ENCODE measurements at regions not wholly inside any gene's neighbourhood (a gene's known extent, or its start where the extent isn't known, plus 50 kb on each side); places are given as distances from the start of the nearest gene placed in this dataset.
"Not testable (repeated sequence)": the region's sequence is repeated elsewhere in the genome, so short reads cannot be mapped to it uniquely, and the experiment has no call there.

DNA sequence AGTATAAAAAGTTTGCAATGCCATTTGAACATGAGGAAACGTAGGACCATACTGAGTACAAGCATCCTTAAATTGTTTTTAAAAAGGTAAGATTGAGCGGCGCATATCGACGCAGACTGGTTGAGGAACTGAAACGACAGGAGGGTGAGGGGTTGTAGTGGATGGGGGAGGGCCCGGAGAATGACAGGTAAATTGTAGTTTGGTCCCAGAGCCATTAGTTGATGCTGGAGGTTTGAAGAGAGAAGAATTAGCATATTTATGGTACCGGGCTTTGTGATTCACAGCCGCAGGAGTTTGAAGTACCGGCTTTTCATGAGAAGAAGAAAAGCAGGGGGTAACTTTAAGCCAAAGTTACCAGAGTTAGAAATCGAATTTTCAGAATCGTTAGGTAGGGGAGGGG is 179.5 kb downstream of the OTOP1 start:
- 21 to 36% (median 28%) methylated on average over 11 to 12 of the region's 12 CpGs for WGBS, 4 donors
- H3K4me3 ChIP-seq; intact Hi-C loops (cut with DNase I): not testable (repeated sequence)

DNA sequence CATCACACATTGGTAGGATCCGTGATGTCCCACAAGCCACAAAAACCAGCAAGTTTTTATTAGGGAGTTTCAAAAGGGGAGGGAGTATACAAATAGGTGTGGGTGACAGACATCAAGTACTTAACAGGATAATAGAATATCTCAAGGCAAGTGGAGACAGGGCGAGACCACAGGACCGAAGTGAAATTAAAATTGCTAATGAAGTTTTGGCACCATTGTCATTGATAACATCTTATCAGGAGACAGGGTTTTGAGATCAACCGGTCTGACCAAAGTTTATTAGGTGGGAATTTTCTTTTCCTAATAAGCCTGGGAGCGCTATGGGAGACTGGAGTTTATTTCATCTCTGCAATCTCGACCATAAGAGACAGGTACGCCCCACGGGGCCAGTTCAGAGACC is 178.5 kb downstream of the OTOP1 start:
- DNase-seq; H3K27me3 ChIP-seq; H3K4me3 ChIP-seq; H3K27ac ChIP-seq; H3K9me3 ChIP-seq (replicated peaks in 1 of 3); intact Hi-C loops (cut with DNase I); H3K4me1 ChIP-seq (replicated peaks in 1 of 2); H3K36me3 ChIP-seq (replicated peaks in 1 of 2): not testable (repeated sequence)
- 11 to 24% (median 16%) methylated on average over 7 to 8 of the region's 8 CpGs for WGBS, 4 donors

More for the DNA sequence above, 179.5 kb downstream of the OTOP1 start:
- H3K36me3 ChIP-seq (replicated peaks in 1 of 2); H3K27ac ChIP-seq; H3K4me1 ChIP-seq (replicated peaks in 1 of 2); H3K9me3 ChIP-seq (replicated peaks in 1 of 3); DNase-seq; H3K27me3 ChIP-seq: not testable (repeated sequence)

DNA sequence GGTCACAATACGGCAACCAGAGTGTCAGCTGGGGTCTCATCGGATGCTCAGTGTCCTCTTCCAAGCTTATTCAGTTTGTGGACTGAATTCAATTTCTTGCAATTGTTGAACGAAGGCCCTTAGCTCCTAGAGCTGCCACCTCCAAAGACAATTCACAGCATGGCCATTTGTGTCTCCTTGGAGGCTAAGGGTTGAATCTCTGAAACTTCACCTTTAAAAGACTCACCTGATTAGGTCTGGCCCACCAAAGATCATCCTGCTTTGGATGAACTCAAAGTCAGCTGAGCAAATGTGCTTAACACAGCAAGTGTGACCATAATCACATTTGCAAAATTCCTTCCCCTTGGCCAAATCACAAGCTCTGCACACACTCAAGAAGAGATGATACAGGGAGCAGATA is 175.9 kb downstream of the OTOP1 start:
- H3K4me3 ChIP-seq; intact Hi-C loops (cut with DNase I); H3K36me3 ChIP-seq (replicated peaks in 1 of 2); H3K9me3 ChIP-seq (replicated peaks in 1 of 3); H3K27me3 ChIP-seq; DNase-seq; H3K4me1 ChIP-seq (replicated peaks in 1 of 2); H3K27ac ChIP-seq: not testable (repeated sequence)
- WGBS, 4 donors, result 59 to 82% (median 74%) methylated on average over 3 of the region's 3 CpGs

DNA sequence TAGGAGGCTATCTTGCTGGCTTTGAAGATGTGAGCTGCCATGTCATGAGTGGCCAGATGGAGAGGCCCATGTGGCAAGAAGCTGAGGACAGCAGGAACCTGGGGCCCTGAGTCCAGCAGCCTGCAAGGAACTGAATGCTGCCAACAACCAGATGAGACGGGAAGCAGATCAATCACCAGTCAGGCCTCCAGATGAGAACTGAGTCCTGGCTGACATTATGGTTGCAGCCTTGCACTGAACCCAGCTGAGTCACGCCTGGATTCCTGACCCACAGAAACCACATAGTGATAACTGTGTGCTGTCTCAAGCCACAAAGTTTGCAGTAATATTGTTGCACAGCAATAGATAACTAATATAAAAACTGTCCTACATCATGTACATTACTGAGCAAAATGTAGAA is 173.8 kb downstream of the OTOP1 start:
- H3K36me3 ChIP-seq (replicated peaks in 1 of 2); H3K9me3 ChIP-seq (replicated peaks in 1 of 3); intact Hi-C loops (cut with DNase I); DNase-seq; H3K4me3 ChIP-seq; H3K4me1 ChIP-seq (replicated peaks in 1 of 2); H3K27ac ChIP-seq; H3K27me3 ChIP-seq: not testable (repeated sequence)
- WGBS, 4 donors, result 45 to 48% (median 45%) methylated on average over 2 of the region's 2 CpGs; no CpG with 5 or more reads in 1 of the 4 donors

DNA sequence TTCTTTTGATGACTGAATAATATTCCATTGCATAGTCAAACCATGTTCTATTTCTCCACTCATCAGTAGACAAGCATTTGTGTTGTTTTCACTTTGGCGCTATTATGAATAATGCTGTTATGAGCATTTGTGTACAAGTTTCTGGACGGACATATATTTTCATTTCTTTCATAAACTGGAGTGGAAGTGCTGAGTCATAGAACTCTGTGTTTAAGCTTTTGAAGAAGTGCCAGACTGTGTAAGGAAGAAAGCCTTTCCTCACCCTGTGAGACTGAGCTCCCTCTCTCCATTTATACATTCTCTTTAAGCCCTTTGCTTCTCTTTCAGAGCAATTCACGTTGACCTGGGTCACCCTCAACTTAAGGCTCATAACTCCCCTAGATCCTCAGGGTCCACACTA is 169.5 kb downstream of the OTOP1 start:
- 44 to 63% (median 59%) methylated on average over 2 of the region's 3 CpGs for WGBS, 4 donors
- H3K36me3 ChIP-seq (replicated peaks in 1 of 2); intact Hi-C loops (cut with DNase I); H3K27me3 ChIP-seq; H3K4me3 ChIP-seq; H3K9me3 ChIP-seq (replicated peaks in 1 of 3); H3K4me1 ChIP-seq (replicated peaks in 1 of 2); H3K27ac ChIP-seq; DNase-seq: not testable (repeated sequence)

DNA sequence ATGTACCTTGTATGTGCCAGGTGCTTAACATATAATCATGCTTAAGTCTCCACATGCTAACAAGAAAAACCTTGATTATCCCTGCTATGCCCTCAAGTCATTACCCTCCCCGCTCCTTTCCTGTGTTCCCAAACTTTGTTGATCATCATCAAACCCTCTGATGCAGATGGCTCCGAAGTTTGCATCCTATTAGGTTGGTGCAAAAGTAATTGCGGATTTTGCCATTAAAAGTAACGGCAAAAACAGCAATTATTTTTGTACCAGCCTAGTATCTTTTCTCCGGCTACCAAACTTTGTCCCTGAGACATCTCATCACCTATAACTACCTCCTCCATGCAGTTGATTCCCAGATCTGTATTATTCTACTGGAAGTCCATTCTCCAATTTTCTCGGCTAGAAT is 142.6 kb downstream of the OTOP1 start:
- H3K27me3 ChIP-seq; intact Hi-C loops (cut with DNase I); H3K9me3 ChIP-seq (replicated peaks in 1 of 3); H3K27ac ChIP-seq; H3K4me3 ChIP-seq; DNase-seq; H3K4me1 ChIP-seq (replicated peaks in 1 of 2); H3K36me3 ChIP-seq (replicated peaks in 1 of 2): not testable (repeated sequence)
- WGBS, 4 donors, result 79 to 83% (median 82%) methylated on average over 3 to 6 of the region's 6 CpGs

DNA sequence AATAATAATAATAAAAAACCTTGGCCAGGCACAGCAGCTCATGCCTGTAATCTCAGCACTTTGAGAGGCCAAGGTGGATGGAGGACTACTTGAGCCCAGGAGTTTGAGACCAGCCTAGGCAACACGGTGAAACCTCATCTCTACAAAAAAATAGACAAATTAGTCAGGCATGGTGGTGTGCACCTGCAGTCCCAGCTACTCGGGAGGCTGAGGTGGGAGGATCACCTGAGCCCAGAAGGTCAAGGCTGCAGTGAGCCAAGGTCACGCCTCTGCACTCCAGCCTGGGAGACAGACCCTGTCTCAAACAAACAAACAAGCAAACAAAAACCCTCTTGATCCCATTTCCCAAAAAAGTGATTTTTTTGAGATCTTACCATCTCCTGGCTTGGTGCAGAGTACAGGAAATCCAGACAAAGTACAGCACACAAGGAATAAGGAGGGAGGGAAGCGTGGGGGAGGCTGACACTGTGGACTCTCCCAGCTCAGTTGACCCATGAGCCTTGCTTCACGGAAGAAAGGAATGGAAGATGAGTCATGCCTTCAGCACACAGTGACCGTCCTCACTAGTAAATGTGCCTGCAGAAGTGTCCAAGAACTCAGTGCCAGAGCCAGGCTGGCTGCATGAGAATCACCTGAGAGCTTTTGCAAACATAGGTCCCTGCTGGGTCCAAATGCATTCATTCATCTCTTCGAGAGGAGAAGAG is 136.9 kb downstream of the OTOP1 start:
- peak in 1 of 7 donors; percentile 1 for DNase-seq
- 28 to 43% (median 33%) methylated on average over 6 to 7 of the region's 7 CpGs for WGBS, 4 donors
- H3K4me3 ChIP-seq; H3K36me3 ChIP-seq (replicated peaks in 1 of 2); H3K4me1 ChIP-seq (replicated peaks in 1 of 2); H3K27ac ChIP-seq; intact Hi-C loops (cut with DNase I); H3K27me3 ChIP-seq; H3K9me3 ChIP-seq (replicated peaks in 1 of 3): not testable (repeated sequence)

DNA sequence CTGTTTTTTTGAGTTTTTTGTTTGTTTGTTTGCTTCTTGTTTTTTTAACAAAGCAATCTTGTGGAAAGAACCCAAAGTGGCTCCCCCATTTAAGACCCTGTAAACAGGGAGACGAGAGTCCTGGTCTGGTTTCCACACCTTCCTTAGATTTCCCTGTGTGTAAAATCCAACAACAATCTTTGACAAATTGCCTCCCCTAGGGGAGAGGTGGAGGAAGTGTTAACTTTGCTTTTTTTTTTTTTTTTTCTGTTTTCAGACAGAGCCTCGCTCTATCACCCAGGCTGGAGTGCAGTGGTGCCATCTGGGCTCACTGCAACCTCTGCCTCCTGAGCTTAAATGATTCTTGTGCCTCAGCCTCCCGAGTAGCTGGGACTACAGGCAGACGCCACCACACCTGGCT is 136.0 kb downstream of the OTOP1 start:
- intact Hi-C loops (cut with DNase I); DNase-seq; H3K4me3 ChIP-seq; H3K27ac ChIP-seq; H3K9me3 ChIP-seq (replicated peaks in 1 of 3); H3K4me1 ChIP-seq (replicated peaks in 1 of 2); H3K36me3 ChIP-seq (replicated peaks in 1 of 2); H3K27me3 ChIP-seq: not testable (repeated sequence)
- 37 to 66% (median 56%) methylated on average over 2 to 4 of the region's 4 CpGs for WGBS, 4 donors

DNA sequence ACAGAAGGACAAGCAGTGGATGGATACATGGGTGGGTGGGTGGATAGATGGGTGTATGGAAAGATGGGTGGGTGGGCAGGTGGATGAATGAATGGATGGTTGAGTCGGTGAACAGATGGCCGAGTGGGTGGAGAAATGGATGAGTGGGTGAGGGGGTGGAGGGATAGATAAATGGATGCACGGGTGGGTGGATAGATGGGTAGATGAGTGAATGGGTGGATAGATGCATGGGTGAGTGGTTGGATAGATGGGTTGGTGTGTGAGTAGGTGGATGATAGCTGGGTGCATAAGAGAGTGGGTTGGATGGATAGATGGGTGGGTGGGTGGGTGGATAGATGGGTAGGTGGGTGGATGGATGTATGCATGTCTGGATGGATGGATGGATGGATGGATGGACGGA is 134.6 kb downstream of the OTOP1 start:
- intact Hi-C loops (cut with DNase I); DNase-seq; H3K27me3 ChIP-seq; H3K9me3 ChIP-seq (replicated peaks in 1 of 3); H3K36me3 ChIP-seq (replicated peaks in 1 of 2); H3K4me3 ChIP-seq; H3K27ac ChIP-seq; H3K4me1 ChIP-seq (replicated peaks in 1 of 2): not testable (repeated sequence)
- 57 to 69% (median 66%) methylated on average over 3 to 4 of the region's 4 CpGs for WGBS, 4 donors

DNA sequence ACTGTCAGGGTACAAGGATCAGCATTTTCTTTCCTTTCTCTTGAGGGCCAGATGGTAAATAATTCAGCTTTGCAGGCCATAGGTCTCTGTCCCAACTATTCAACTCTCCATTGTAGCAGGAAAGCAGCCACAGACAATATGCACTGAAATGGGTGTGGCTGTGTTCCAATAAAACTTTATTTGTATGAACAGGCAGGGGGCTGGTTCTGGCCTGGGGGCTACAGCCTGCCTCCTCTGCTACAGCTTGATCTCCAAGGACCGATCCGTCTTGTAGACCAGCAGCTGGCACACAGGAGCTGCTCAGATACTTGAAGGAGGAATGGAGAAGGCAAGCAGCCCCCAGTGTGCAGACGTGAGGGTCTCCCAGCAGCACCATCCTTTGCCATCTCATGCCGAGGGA is 127.1 kb downstream of the OTOP1 start:
- 47 to 74% (median 60%) methylated on average over 2 to 3 of the region's 4 CpGs; no CpG with 5 or more reads in 1 of the 4 donors for WGBS, 4 donors
- H3K9me3 ChIP-seq (replicated peaks in 1 of 3); H3K36me3 ChIP-seq (replicated peaks in 1 of 2); H3K27ac ChIP-seq; H3K4me1 ChIP-seq (replicated peaks in 1 of 2); H3K4me3 ChIP-seq; DNase-seq; H3K27me3 ChIP-seq: not testable (repeated sequence)
- intact Hi-C loops (cut with DNase I), result loop anchor here in 1 of 2 donors (10.0 kb wide), 1 partner anchor 115 kb away; no protein-coding TSS in a partner anchor

DNA sequence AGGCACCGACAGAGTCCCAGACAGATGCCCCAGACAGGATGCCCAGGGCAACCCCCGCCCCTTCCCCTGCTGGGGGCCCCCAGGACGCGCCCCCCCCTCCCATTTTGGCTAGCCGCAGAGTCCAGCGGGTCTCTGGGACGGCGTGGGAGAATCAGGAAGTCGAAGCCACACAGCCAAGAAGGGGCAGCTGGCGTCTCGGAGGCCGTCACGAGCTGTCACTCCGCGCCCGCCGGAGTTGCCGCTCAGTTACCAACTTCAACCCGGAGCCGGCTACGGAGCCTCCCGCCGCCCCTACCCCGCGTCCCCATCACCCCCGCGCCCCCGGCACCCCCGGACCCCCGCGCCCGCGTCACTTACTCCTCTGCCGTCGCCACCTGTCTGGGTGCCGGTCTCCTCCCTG is 119.8 kb downstream of the OTOP1 start:
- H3K36me3 ChIP-seq (replicated peaks in 1 of 2); H3K9me3 ChIP-seq (replicated peaks in 1 of 3); H3K4me1 ChIP-seq (replicated peaks in 1 of 2); DNase-seq; H3K27me3 ChIP-seq; H3K27ac ChIP-seq: not testable (repeated sequence)
- intact Hi-C loops (cut with DNase I), result loop anchor here in 1 of 2 donors (10.0 kb wide), 1 partner anchor 122 kb away; no protein-coding TSS in a partner anchor
- H3K4me3 ChIP-seq, result peak overlapping the region in 2 of 4 donors; percentile 22 to 56
- WGBS, 4 donors, result 1 to 4% (median 2%) methylated on average over 5 to 33 of the region's 36 CpGs; no CpG with 5 or more reads in 1 of the 4 donors
